NCI-H345 treated with DMSO at 0.1 percent for 48 hours (cell line): ENCODE measurements at regions not wholly inside any gene's neighbourhood (a gene's known extent, or its start where the extent isn't known, plus 50 kb on each side); places are given as distances from the start of the nearest gene placed in this dataset.
"Not testable (repeated sequence)": the region's sequence is repeated elsewhere in the genome, so short reads cannot be mapped to it uniquely, and the experiment has no call there.

Experiments used
- DNase-seq: peaks from one replicate; lab custom pipeline; 2025; ENCODE audit not compliant: unreplicated experiment; lab: John Stamatoyannopoulos, UW

- no peak for DNase-seq
Observed at GRCh38 chr5:142408981-142409481, 84.2 kb upstream of the SPRY4 start.

DNA sequence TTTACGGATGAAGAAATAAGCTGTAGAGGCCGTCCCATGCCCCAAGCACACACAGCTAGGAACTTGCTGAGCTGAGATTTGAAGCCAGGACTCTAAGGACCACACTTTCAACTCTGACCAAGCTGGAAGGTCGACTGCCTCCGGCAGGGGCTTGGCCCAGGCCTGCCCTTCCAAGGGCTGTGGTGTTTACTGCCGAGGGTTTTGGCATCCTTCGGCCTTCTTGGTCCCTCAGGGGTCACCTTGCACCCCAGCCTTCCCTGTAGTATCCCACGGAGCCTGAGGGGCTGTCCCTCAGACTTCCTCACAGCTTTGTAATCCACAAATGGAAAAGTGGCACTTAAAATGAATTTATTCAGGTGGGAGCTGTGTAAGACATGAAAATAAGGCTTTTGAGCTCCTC is 83.7 kb upstream of the SPRY4 start:
- no peak for DNase-seq

DNA sequence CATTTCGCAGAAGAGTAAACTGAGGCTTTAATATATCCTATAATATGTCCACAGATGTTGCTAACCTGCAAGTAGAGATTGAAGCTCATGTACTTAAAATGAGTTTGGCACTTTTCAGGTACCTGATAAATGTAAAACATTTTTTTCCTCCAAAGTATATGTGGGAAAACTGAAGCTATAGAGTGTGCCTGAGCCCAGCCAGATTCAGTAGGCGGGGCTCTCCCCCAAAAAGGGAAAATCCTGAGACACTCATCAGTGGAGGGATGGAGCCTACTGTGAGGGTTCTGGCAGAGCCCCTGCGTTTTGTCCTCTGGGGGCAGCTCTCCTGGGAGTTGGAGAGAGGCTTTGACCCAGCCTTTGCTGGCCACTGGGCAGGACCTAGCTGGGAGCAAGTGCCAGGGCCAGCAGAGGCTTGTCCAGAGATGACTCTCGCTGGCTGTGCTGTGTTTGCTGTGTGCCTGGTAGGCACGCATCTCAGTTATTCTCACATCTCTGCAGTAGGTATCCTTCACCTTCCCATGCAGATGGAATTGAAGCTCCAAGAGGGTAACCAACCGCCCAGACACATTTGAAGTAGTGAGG is 81.1 kb upstream of the SPRY4 start:
- DNase-seq: no peak

- no peak for DNase-seq
Observed at GRCh38 chr5:142405023-142405422, 80.2 kb upstream of the SPRY4 start.

GRCh38 chr5:142404046-142404477 is 79.2 kb upstream of the SPRY4 start:
- DNase-seq: no peak

DNA sequence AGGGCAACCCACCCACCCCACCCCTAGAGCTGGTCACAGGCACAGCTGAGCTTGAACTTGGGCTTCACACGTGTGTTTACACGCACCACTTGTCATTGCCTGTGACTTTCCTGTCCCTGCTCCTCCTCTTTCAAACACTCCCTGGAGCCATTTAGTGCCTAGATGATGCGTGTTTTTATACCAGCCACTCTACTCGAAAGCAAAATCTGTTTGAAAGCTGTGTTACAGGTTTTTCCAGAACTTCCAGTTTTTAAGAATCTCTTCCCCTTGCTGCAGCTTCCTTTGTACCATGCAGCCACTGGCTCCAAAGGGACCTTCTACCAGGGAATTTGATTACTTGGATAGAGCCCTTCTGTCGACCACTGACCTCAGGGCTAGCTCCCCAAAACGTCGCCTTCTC is 78.8 kb upstream of the SPRY4 start:
- peak; percentile 7 for DNase-seq

- no peak for DNase-seq
Observed at GRCh38 chr5:142402752-142403318, 78.0 kb upstream of the SPRY4 start.

GRCh38 chr5:142400415-142400814 is 75.6 kb upstream of the SPRY4 start:
- no peak for DNase-seq

- no peak for DNase-seq
Observed at GRCh38 chr5:142399891-142400290, 75.1 kb upstream of the SPRY4 start.

GRCh38 chr5:142398730-142399055 is 73.9 kb upstream of the SPRY4 start:
- no peak for DNase-seq

DNA sequence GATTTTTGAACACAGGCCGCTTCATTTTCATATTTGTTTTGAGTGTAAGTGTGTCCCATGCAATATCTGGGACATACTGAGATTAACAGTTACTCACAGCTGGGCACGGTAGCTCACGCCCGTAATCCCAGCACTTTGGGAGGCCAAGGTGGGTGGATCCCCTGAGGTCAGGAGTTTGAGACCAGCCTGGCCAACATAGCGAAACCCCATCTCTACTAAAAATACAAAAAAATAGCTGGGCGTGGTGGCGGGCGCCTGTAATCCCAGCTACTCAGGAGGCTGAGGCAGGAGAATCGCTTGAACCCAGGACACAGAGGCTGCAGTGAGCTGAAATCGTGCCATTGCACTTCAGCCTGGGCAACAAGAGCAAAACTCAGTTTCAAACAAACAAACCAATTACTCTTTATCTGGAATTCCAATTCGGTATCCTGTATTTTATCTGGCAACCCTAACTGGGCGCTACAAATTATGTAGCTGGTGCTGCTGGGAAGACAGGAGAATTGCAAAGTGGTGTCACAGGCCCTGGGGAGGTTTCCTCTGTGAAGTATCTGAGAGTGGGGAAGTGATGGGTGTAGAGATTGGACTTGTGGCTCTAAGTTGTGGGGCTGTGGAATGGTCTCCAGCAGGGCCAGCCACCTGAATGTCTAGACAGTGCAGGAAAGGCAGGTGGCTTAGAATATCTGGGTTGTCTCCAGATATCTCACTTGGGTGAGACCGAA is 73.3 kb upstream of the SPRY4 start:
- DNase-seq: not testable (repeated sequence)

- DNase-seq: no peak
Observed at GRCh38 chr5:142397178-142397577, 72.4 kb upstream of the SPRY4 start.

DNA sequence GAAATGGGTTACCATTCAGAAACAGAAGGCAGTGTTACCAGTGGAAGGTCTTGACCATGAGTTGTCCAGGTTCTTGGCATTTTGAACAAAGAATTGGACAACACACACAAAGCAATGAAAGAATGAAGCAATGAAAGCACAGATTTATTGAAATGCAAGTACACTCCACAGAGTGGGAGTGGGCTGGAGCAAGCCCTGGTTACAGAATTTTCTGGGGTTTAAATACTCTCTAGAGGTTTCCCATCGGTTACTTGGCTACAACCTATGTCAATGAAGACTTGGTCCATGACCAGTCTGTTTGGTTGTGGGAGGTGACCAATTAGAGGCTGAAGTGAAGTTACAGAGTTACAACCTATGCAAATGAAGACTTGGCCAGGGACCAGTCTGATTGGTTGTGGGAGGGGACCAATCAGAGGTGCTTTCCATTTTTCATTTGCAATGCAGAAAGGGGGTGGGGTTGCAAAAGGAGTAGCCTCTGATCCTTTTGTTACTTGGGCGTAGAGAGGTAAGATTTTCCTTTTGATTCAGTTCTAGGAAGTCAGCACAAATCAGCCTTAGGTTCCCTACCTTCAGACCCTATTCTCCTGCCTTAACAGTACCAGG is 71.7 kb upstream of the SPRY4 start:
- DNase-seq: no peak

GRCh38 chr5:142395334-142395733 is 70.5 kb upstream of the SPRY4 start:
- no peak for DNase-seq

DNA sequence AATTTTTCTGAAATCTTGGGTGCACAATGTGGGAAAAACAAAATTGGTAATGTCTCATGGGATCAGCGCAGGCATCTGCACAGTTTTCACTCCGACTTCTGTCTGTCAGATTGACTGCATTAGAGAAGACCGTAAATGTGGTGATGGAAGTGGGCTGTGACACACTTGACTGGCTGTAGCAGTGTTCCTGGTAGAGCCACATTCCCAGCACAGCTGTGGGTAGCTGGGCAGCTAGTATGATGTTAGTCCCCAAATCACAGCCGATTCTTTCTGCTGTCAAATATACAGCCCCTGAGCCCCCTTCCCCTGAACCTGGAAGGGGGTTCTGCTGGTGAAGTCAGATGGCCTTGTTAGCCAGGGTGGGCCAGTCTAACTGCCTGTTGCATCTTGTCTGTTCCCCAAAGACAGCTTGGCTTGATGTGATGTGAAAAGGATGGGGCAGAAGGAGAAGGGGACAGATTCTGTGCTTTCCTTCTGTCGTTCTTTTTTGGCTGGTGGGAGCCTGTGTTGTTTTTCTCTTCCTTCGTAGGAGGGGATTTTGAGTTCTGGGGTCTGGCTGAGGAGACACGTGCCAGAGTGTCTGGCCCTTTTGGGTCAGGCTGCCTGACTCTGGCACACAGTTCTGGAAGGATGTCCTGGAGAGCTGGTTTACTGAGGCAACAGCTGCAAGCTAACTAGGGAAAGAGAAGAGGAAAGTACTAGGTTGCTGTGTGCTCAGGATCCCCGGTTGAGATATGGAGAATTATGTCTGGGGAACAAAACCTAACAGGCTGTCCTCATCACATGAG is 66.4 kb upstream of the SPRY4 start:
- DNase-seq: no peak

DNA sequence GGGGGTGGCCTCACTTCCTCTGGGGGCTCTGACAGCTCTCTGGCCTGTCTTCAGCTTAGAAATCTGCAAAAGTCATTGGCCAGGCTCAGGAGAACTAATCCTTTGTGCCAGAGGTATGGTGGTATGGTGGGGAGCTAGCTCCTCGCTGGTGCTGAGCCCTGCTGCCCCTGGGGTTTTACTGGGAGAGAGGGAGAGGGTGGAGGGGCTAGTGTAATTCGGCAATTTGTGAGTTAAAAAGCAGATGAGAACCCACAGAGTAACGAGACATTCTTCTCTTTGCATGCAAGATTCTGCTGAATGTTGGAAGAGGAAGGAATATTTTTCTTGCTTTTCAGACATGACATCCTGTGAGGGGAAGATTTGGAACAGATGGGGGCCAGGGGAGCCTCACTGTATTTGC is 65.5 kb upstream of the SPRY4 start:
- no peak for DNase-seq

GRCh38 chr5:142388696-142389095 is 63.9 kb upstream of the SPRY4 start:
- no peak for DNase-seq

DNA sequence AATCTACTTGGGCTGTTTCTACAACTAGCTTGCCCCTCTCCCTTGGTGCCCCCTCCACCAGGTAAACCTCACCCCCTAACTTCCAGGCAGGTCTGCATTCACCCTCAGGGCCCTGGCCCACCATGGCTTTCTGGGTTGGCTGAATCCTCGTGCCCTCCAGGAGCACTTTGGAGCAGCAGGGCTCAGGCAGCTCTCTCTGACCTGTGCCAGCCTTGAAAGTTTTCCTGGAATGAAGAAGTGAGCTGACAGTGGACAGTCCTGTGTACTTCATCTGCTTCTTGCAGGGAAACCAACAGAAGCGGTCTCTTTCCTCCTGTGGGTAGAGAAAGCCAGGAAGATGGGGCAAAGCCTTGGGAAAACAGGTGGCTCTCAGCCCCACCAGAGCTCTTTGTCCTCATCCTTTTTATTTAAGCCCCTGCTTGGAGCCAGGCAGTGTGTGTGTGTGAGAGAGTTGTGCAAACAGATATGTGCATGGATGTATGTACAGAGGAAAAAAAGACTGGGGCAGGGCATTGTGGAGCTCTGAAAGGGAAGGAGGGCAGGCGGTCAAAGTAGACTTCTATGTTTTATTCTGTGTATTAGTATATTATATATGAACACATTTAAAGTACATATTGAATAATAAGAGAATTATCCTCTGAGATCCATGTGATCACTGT is 62.3 kb upstream of the SPRY4 start:
- peak; percentile 60 for DNase-seq

GRCh38 chr5:142386137-142387023 is 61.6 kb upstream of the SPRY4 start:
- no peak for DNase-seq

DNA sequence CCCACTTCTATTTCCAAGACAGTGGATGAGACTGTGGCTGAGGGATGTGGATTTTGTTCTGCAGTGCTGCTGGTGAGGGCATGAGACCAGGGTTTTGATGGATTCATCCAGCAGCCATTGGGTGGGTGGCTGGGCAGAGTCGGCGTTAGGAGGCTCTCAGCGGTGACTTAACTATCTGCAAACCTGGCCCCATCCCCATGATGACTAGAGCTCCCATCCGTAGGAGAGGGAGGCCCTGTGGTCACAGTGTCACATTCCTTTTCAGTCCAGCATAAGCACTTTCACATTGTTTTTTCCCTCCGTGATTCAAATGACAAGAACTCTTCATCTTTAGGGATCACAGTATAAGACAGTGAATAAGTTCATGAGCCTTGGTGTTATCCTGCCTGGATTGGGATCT is 60.4 kb upstream of the SPRY4 start:
- DNase-seq: no peak
